ENCODE measurements at regions not wholly inside any gene's neighbourhood (a gene's known extent, or its start where the extent isn't known, plus 50 kb on each side); places are given as distances from the start of the nearest gene placed in this dataset.

GRCh38 chr5:19388391-19388790, 599.6 kb downstream of the CDH18 start:
- TF ChIP-seq CTCF (IDR thresholded peaks at IDR 0.05) (no peak), POLR2A (IDR thresholded peaks at IDR 0.05) (no peak)

All from vagina (tissue), 2 donors.